ENCODE measurements at regions not wholly inside any gene's neighbourhood (a gene's known extent, or its start where the extent isn't known, plus 50 kb on each side); places are given as distances from the start of the nearest gene placed in this dataset.

DNA sequence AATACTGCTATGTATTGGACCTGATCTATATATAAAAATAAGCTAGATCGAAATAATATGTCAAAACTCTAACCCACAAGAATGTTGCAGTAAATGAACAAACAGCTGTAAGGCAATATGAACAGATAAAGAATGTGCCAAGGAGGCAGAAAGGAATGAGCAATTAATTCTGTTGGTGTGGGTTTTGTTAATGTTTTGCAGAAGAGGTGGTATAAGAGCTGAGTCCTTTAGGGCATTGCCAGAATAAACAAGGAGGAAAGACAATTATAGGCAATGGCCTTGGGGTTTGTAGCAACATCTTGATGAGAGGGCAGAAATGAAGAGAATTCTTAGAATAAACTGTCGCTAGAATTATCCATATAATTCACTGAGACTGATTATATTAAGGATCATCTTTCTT, 240.9 kb upstream of the GULP1 start:
- H3K4me2 ChIP-seq (ENCODE audit: unreplicated experiment) = peak overlapping the region; percentile 3
- no peaks in the 10 kb centered on the region for H3K79me2 ChIP-seq (ENCODE audit: insufficient read depth)
- H3K9ac ChIP-seq = no peak overlapping the region
- peak; percentile 28 for DNase-seq
- TF ChIP-seq EZH2phosphoT487 (IDR thresholded peaks at IDR 0.05; ENCODE audit: insufficient read depth, low read depth) (no peak), EZH2 (IDR thresholded peaks at IDR 0.05; ENCODE audit: insufficient read depth, poor library complexity, severe bottlenecking) (no peak)
- no peak overlapping the region for H3K27ac ChIP-seq
- no peaks in the 10 kb centered on the region for H3K27me3 ChIP-seq (replicated peaks; ENCODE audit: insufficient read depth)
- WGBS, 2 experiments (ENCODE audit: low coverage in 1 of 2, low lambda C conversion rate in 2 of 2, missing lambda C conversion rate in 2 of 2) = 48 to 57% methylated on average over 2 of the region's 2 CpGs
- peaks cover 32% of the 10 kb centered on the region for H3K4me1 ChIP-seq (ENCODE audit: insufficient read depth)
- H3K36me3 ChIP-seq (ENCODE audit: low read depth) = no peaks in the 10 kb centered on the region
- H3F3A ChIP-seq (ENCODE audit: insufficient read depth) = no peaks in the 10 kb centered on the region
- no peaks in the 10 kb centered on the region for H3K9me2 ChIP-seq (ENCODE audit: insufficient read depth)
- H3K9me3 ChIP-seq (ENCODE audit: low read depth) = no peaks in the 10 kb centered on the region
- H3K4me3 ChIP-seq = no peak overlapping the region
- no peaks in the 10 kb centered on the region for H4K20me1 ChIP-seq (ENCODE audit: insufficient read depth)
- in situ Hi-C loops (cut with MboI) = no loop called here
- H2AFZ ChIP-seq = no peak overlapping the region

DNA sequence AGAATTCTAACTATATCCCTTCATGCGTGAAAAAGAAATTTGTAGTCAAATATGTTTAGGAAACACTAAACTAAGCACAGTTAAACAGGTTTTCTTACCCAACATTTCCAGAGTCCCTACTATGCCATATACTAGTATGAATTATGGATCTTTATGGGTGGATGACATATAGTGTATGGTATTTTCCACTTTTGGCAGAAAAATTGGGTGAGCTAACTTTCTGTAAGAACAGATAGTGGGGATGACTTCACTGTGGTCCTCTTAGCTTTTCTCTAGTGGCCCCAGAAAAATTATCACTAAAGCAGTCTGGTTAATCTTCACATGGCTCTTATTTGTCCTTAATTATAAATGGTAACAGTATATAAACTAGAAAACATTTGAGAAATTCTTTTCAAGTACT, 240.0 kb upstream of the GULP1 start:
- Histone ChIP-seq H3F3A (ENCODE audit: insufficient read depth) (no peaks in the 10 kb centered on the region), H3K27me3 (replicated peaks; ENCODE audit: insufficient read depth) (no peaks in the 10 kb centered on the region), H3K9me2 (ENCODE audit: insufficient read depth) (no peaks in the 10 kb centered on the region), H3K9me3 (ENCODE audit: low read depth) (no peaks in the 10 kb centered on the region), H3K36me3 (ENCODE audit: low read depth) (no peaks in the 10 kb centered on the region), H3K4me2 (ENCODE audit: unreplicated experiment) (no peak overlapping the region), H3K79me2 (ENCODE audit: insufficient read depth) (no peaks in the 10 kb centered on the region), H4K20me1 (ENCODE audit: insufficient read depth) (no peaks in the 10 kb centered on the region), H3K4me1 (ENCODE audit: insufficient read depth) (peaks cover 27% of the 10 kb centered on the region), H3K9ac (no peak overlapping the region), H3K4me3 (no peak overlapping the region), H3K27ac (no peak overlapping the region), H2AFZ (no peak overlapping the region)
- in situ Hi-C loops (cut with MboI) = no loop called here
- DNase-seq = peak; percentile 30
- 95 to 100% methylated on average over 1 of the region's 1 CpG for WGBS, 2 experiments (ENCODE audit: low coverage in 1 of 2, low lambda C conversion rate in 2 of 2, missing lambda C conversion rate in 2 of 2)
- TF ChIP-seq EZH2phosphoT487 (IDR thresholded peaks at IDR 0.05; ENCODE audit: insufficient read depth, low read depth) = no peak
- no peak for TF ChIP-seq EZH2 (IDR thresholded peaks at IDR 0.05; ENCODE audit: insufficient read depth, poor library complexity, severe bottlenecking)

GRCh38 chr2:188065386-188065785, 226.3 kb upstream of the GULP1 start:
- Histone ChIP-seq H3K4me1 (ENCODE audit: insufficient read depth) (no peaks in the 10 kb centered on the region), H3K9me2 (ENCODE audit: insufficient read depth) (no peaks in the 10 kb centered on the region), H3K36me3 (ENCODE audit: low read depth) (no peaks in the 10 kb centered on the region), H3K27me3 (replicated peaks; ENCODE audit: insufficient read depth) (no peaks in the 10 kb centered on the region), H2AFZ (no peak overlapping the region), H3F3A (ENCODE audit: insufficient read depth) (no peaks in the 10 kb centered on the region), H4K20me1 (ENCODE audit: insufficient read depth) (no peaks in the 10 kb centered on the region), H3K79me2 (ENCODE audit: insufficient read depth) (no peaks in the 10 kb centered on the region), H3K27ac (no peak overlapping the region), H3K4me2 (ENCODE audit: unreplicated experiment) (no peak overlapping the region), H3K4me3 (no peak overlapping the region), H3K9ac (no peak overlapping the region), H3K9me3 (ENCODE audit: low read depth) (no peaks in the 10 kb centered on the region)
- in situ Hi-C loops (cut with MboI) = no loop called here
- TF ChIP-seq EZH2 (IDR thresholded peaks at IDR 0.05; ENCODE audit: insufficient read depth, poor library complexity, severe bottlenecking) (no peak), EZH2phosphoT487 (IDR thresholded peaks at IDR 0.05; ENCODE audit: insufficient read depth, low read depth) (no peak)
- no peak for DNase-seq
- WGBS, 2 experiments (ENCODE audit: low coverage in 1 of 2, low lambda C conversion rate in 2 of 2, missing lambda C conversion rate in 2 of 2) = 66 to 73% methylated on average over 6 of the region's 6 CpGs

GRCh38 chr2:188068093-188068492, 223.6 kb upstream of the GULP1 start:
- H4K20me1 ChIP-seq (ENCODE audit: insufficient read depth) = no peaks in the 10 kb centered on the region
- H3K79me2 ChIP-seq (ENCODE audit: insufficient read depth) = no peaks in the 10 kb centered on the region
- H3K9me3 ChIP-seq (ENCODE audit: low read depth) = no peaks in the 10 kb centered on the region
- H3K27ac ChIP-seq = no peak overlapping the region
- 45 to 47% methylated on average over 5 of the region's 5 CpGs for WGBS, 2 experiments (ENCODE audit: low coverage in 1 of 2, low lambda C conversion rate in 2 of 2, missing lambda C conversion rate in 2 of 2)
- H3F3A ChIP-seq (ENCODE audit: insufficient read depth) = no peaks in the 10 kb centered on the region
- H3K4me1 ChIP-seq (ENCODE audit: insufficient read depth) = no peaks in the 10 kb centered on the region
- no peaks in the 10 kb centered on the region for H3K36me3 ChIP-seq (ENCODE audit: low read depth)
- H3K4me2 ChIP-seq (ENCODE audit: unreplicated experiment) = no peak overlapping the region
- H3K4me3 ChIP-seq = no peak overlapping the region
- peak; percentile 13 for DNase-seq
- no peak overlapping the region for H3K9ac ChIP-seq
- in situ Hi-C loops (cut with MboI) = no loop called here
- no peak overlapping the region for H2AFZ ChIP-seq
- no peaks in the 10 kb centered on the region for H3K9me2 ChIP-seq (ENCODE audit: insufficient read depth)
- TF ChIP-seq EZH2phosphoT487 (IDR thresholded peaks at IDR 0.05; ENCODE audit: insufficient read depth, low read depth) (no peak), EZH2 (IDR thresholded peaks at IDR 0.05; ENCODE audit: insufficient read depth, poor library complexity, severe bottlenecking) (no peak)
- H3K27me3 ChIP-seq (replicated peaks; ENCODE audit: insufficient read depth) = no peaks in the 10 kb centered on the region

Measured in GM23248 (cell line).